ENCODE measurements at regions not wholly inside any gene's neighbourhood (a gene's known extent, or its start where the extent isn't known, plus 50 kb on each side); places are given as distances from the start of the nearest gene placed in this dataset.

DNA sequence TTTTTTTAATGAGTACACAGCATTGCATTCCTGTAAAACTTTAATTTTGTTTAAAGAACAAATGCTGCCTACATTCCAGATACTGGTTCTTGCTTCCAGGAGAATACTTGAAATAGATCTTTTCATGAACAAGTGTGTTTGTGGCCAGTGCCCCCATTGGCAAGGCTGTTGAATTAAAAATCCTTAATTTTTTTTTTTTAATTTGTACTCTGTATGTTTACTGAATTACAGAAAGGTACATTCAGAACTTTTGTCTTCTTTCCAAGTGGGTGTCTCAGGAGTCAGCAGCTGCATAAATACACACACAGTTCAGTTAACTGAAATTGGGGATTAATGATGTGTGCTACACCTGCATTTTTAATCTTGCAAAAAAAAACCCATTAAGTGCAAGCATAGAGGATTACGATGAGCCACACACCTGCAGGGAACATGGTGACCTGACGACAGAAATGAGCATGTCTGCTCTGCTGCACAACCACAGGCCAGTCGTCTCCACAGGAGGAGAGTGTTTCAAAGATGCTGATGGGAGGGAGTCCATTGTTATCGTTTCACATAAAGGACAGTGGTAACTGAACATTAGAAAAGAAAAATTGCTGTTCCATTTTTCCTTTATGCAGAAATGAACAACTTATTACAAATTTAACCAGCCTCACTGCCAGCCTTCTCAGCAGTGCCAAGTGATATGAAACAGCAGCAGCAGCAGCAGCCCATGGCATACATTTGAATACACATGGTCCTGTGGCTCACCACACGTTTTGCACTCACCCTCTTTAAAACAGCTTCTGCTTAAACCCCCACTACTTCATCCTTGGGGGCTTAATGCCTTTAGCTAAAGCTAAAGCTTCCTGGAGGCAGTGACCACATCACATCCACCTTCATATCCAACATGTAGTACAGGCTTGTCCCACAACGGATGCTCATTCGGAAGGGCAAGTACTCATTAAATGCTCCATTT, 72.3 kb upstream of the RFC3 start:
- Histone ChIP-seq H3K4me1 (ENCODE audit: insufficient read depth) (no peaks in the 10 kb centered on the region), H3K9me3 (peaks cover 0 to 4% of the 10 kb centered on the region in 2 donors), H3K4me3 (no peak overlapping the region), H3K27ac (no peak overlapping the region), H3K27me3 (no peaks in the 10 kb centered on the region), H3K36me3 (no peaks in the 10 kb centered on the region)
- TF ChIP-seq POLR2A (IDR thresholded peaks at IDR 0.05) = no peak
- TF ChIP-seq EP300 (IDR thresholded peaks at IDR 0.05) = no peak
- TF ChIP-seq, protein P1, sequence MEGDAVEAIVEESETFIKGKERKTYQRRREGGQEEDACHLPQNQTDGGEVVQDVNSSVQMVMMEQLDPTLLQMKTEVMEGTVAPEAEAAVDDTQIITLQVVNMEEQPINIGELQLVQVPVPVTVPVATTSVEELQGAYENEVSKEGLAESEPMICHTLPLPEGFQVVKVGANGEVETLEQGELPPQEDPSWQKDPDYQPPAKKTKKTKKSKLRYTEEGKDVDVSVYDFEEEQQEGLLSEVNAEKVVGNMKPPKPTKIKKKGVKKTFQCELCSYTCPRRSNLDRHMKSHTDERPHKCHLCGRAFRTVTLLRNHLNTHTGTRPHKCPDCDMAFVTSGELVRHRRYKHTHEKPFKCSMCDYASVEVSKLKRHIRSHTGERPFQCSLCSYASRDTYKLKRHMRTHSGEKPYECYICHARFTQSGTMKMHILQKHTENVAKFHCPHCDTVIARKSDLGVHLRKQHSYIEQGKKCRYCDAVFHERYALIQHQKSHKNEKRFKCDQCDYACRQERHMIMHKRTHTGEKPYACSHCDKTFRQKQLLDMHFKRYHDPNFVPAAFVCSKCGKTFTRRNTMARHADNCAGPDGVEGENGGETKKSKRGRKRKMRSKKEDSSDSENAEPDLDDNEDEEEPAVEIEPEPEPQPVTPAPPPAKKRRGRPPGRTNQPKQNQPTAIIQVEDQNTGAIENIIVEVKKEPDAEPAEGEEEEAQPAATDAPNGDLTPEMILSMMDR (IDR thresholded peaks at IDR 0.05) = no peak
- DNase-seq = no peak
- WGBS, 3 donors = 48 to 52% (median 52%) methylated on average over 7 of the region's 7 CpGs
- intact Hi-C loops (cut with DNase I) = no loop called here

DNA sequence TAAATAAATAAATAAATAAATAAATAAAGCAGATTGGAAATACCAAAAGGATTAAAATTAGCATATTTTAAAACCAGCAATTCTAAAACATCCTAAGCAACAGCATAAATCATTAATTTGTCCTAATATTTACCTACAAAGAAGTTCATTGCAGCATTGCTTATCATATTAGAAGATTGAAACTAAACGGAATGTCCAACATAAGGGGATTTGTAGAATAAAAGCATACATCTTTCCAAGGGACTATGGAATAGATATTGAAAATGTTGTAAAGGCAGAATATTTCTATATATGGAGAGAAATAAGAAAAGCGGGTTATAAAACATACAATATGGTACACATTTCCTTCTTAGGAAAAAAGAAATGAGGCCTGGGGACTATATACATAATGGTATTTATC, 71.1 kb upstream of the RFC3 start:
- WGBS, 3 donors = 94 to 96% (median 96%) methylated on average over 2 of the region's 2 CpGs
- intact Hi-C loops (cut with DNase I) = no loop called here
- DNase-seq = no peak

DNA sequence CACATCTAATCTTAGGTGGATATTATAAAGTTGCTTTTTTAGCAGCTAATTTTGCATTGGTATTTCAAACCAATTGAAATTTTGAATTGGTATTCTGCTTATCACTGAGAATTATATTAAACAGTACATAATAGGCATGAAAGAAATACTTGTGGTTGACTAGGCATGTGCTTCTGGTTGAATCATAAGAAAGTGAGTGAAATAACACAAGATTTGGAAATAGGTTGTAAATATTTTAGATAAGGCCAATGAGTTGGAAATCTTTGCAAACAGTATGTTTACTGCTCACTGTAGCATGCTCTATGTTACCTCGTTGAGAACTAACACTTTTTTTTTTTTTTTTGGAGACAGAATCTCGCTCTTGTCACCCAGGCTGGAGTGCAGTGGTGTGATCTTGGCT, 66.8 kb upstream of the RFC3 start:
- H3K9me3 ChIP-seq = peaks cover 0 to 4% of the 10 kb centered on the region in 2 donors
- H3K27me3 ChIP-seq = no peaks in the 10 kb centered on the region
- DNase-seq = no peak
- intact Hi-C loops (cut with DNase I) = loop anchor here in 1 of 4 donors (10.0 kb wide), 1 partner anchor 1164 kb away; no protein-coding TSS in a partner anchor
- TF ChIP-seq, protein P1 (IDR thresholded peaks at IDR 0.05) = no peak
- TF ChIP-seq EP300 (IDR thresholded peaks at IDR 0.05) = no peak
- no peak for TF ChIP-seq POLR2A (IDR thresholded peaks at IDR 0.05)
- WGBS, 3 donors = 40 to 45% (median 42%) methylated on average over 2 of the region's 2 CpGs
- no peak overlapping the region for H3K4me3 ChIP-seq
- no peaks in the 10 kb centered on the region for H3K36me3 ChIP-seq
- no peaks in the 10 kb centered on the region for H3K4me1 ChIP-seq (ENCODE audit: insufficient read depth)
- H3K27ac ChIP-seq = no peak overlapping the region

More for the DNA sequence above, 71.1 kb upstream of the RFC3 start:
- Histone ChIP-seq H3K9me3 (peaks cover 0 to 4% of the 10 kb centered on the region in 2 donors), H3K4me3 (no peak overlapping the region), H3K27ac (no peak overlapping the region), H3K36me3 (no peaks in the 10 kb centered on the region), H3K4me1 (ENCODE audit: insufficient read depth) (no peaks in the 10 kb centered on the region), H3K27me3 (no peaks in the 10 kb centered on the region)
- TF ChIP-seq EP300 (IDR thresholded peaks at IDR 0.05) (no peak), POLR2A (IDR thresholded peaks at IDR 0.05) (no peak)
- TF ChIP-seq, protein P1 (IDR thresholded peaks at IDR 0.05) = no peak

DNA sequence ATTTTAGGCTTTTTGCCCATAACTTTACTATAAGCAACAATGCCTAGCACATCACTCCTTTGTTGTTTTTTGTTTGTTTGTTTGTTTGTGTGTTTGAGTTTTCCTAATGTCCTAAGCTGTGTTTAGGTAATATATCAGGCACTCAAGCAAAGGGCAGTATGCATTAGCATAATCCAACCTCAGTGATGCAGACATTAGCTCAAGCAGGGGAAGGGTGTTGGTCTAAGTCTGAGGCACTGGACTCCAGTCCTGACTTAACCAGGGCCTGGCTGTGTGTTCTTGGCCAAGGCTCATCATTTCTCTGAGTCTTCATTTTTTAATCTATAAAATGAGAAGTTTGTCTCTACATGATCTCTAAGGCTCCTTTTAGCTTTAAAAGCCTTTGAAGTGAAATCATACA, 65.9 kb upstream of the RFC3 start:
- Histone ChIP-seq H3K4me3 (no peak overlapping the region), H3K36me3 (no peaks in the 10 kb centered on the region), H3K9me3 (peaks cover 0 to 4% of the 10 kb centered on the region in 2 donors), H3K27ac (no peak overlapping the region), H3K27me3 (no peaks in the 10 kb centered on the region), H3K4me1 (ENCODE audit: insufficient read depth) (no peaks in the 10 kb centered on the region)
- TF ChIP-seq POLR2A (IDR thresholded peaks at IDR 0.05) (no peak), EP300 (IDR thresholded peaks at IDR 0.05) (no peak)
- TF ChIP-seq, protein P1 (IDR thresholded peaks at IDR 0.05) = no peak
- DNase-seq = no peak
- intact Hi-C loops (cut with DNase I) = loop anchor here in 1 of 4 donors (10.0 kb wide), 1 partner anchor 1163 kb away; no protein-coding TSS in a partner anchor

Data from ovary (tissue), 7 donors.